ENCODE measurements at regions not wholly inside any gene's neighbourhood (a gene's known extent, or its start where the extent isn't known, plus 50 kb on each side); places are given as distances from the start of the nearest gene placed in this dataset.

GRCh38 chr1:243982447-243983018, 68.5 kb upstream of the ZBTB18 start:
- Histone ChIP-seq H3K23me2 (ENCODE audit: low read depth, low read length) (no peaks in the 10 kb centered on the region), H4K91ac (replicated peaks; ENCODE audit: insufficient read length, low read length) (no peak overlapping the region), H3K18ac (ENCODE audit: extremely low read depth, low read length) (no peak overlapping the region), H3K14ac (ENCODE audit: insufficient read length) (no peak overlapping the region), H3K4me2 (ENCODE audit: insufficient read depth in 1 of 2, low read depth in 2 of 2, low read length in 2 of 2) (no peak overlapping the region), H3K4me3 (ENCODE audit: extremely low read depth in 1 of 4, insufficient read depth in 2 of 4, low read depth in 3 of 4, low read length in 4 of 4) (no peak overlapping the region), H3K56ac (replicated peaks; ENCODE audit: insufficient read length, low read depth, low read length) (no peak overlapping the region), H4K20me1 (replicated peaks in 1 of 2; ENCODE audit: control insufficient read depth in 1 of 2, insufficient read depth in 2 of 2, low read length in 2 of 2) (no peaks in the 10 kb centered on the region), H2AFZ (ENCODE audit: low read length) (0 out of 2 replicates have a peak overlapping the region, but pooled peaks have one; percentile 43), H3K9me3 (ENCODE audit: insufficient read depth in 2 of 2, low read depth in 1 of 2, low read length in 1 of 2) (no peaks in the 10 kb centered on the region), H3K9ac (replicated peaks in 1 of 4; ENCODE audit: extremely low read depth in 1 of 4, low read depth in 3 of 4, low read length in 3 of 4) (no peak overlapping the region), H3K79me2 (ENCODE audit: control insufficient read depth in 1 of 2, insufficient read depth in 2 of 2, low read length in 2 of 2) (no peaks in the 10 kb centered on the region), H3K79me1 (ENCODE audit: low read depth, low read length) (no peaks in the 10 kb centered on the region), H3K27ac (ENCODE audit: low read depth, low read length) (no peak overlapping the region), H4K8ac (ENCODE audit: extremely low read depth, insufficient read depth, low read length) (no peak overlapping the region), H2AK5ac (ENCODE audit: low read depth, low read length) (no peak overlapping the region), H2BK5ac (ENCODE audit: low read depth, low read length) (no peak overlapping the region), H2BK120ac (replicated peaks; ENCODE audit: low read depth, low read length) (no peak overlapping the region), H2BK12ac (ENCODE audit: low read depth, low read length) (peak overlapping the region; percentile 55; the same call in 1 of the 2 replicates), H2BK15ac (ENCODE audit: low read length) (no peak overlapping the region), H3K4ac (replicated peaks; ENCODE audit: insufficient read length, low read depth, low read length) (no peak overlapping the region), H3K27me3 (replicated peaks in 1 of 4; ENCODE audit: control insufficient read depth in 3 of 4, extremely low read depth in 1 of 4, insufficient read depth in 3 of 4, low read length in 3 of 4) (no peaks in the 10 kb centered on the region), H3K4me1 (replicated peaks in 1 of 4; ENCODE audit: control insufficient read depth in 3 of 4, insufficient read depth in 4 of 4, low read length in 3 of 4) (no peaks in the 10 kb centered on the region), H3K36me3 (ENCODE audit: control insufficient read depth in 2 of 4, insufficient read depth in 4 of 4, low read length in 3 of 4) (no peaks in the 10 kb centered on the region), H2BK20ac (ENCODE audit: low read length) (no peak overlapping the region), H3K23ac (ENCODE audit: insufficient read length) (no peak overlapping the region), H4K5ac (ENCODE audit: insufficient read length, low read depth, low read length) (no peak overlapping the region)
- POLR2A ChIA-PET (ENCODE audit: partially characterized antibody): no interaction called here
- FAIRE-seq (no peak), DNase-seq (ENCODE audit: low read depth in 1 of 2, low spot score in 2 of 2) (peak; percentile 27 to 49)
- CTCF ChIA-PET (ENCODE audit: partially characterized antibody): interaction anchor here (0.8 to 1.9 kb wide), 3 partner anchors 10 to 182 kb away, joined by 3 to 7 read pairs (median 4); no protein-coding TSS in a partner anchor
- 60% methylated on average over 7 of the region's 7 CpGs; no CpG with 5 or more reads in 1 of the 2 experiments for WGBS, 2 experiments (ENCODE audit: extremely low coverage in 1 of 2, insufficient coverage in 1 of 2, insufficient read length in 1 of 2, insufficient replicate concordance in 2 of 2, low coverage in 1 of 2, low lambda C conversion rate in 2 of 2, missing lambda C conversion rate in 1 of 2)
- no peak for TF ChIP-seq SIX5 (IDR thresholded peaks at IDR 0.05; ENCODE audit: low read depth, low read length)
- no peak for TF ChIP-seq JUND (IDR thresholded peaks at IDR 0.05; ENCODE audit: low read length)
- peak; percentile 25 to 67 (median 58) for TF ChIP-seq CTCF (IDR thresholded peaks at IDR 0.05; ENCODE audit: control extremely low read depth in 1 of 3, insufficient read depth in 1 of 3, low read depth in 1 of 3, low read length in 3 of 3)
- TF ChIP-seq ASH2L (IDR thresholded peaks at IDR 0.05; ENCODE audit: low read length): no peak
- no peak for TF ChIP-seq GTF2F1 (IDR thresholded peaks at IDR 0.05; ENCODE audit: borderline replicate concordance, low read depth, low read length)
- no peak for TF ChIP-seq POU5F1 (IDR thresholded peaks at IDR 0.05; ENCODE audit: low read depth, low read length)
- TF ChIP-seq EGR1 (IDR thresholded peaks at IDR 0.05; ENCODE audit: borderline replicate concordance, low read depth, low read length): no peak
- no peak for TF ChIP-seq NRF1 (IDR thresholded peaks at IDR 0.05; ENCODE audit: low read depth, low read length)
- no peak for TF ChIP-seq SIN3A (conservative IDR thresholded peaks at IDR 0.05 in 1 of 2, IDR thresholded peaks at IDR 0.05 in 1 of 2; ENCODE audit: low read depth in 1 of 2, low read length in 2 of 2)
- no peak for TF ChIP-seq KDM1A (IDR thresholded peaks at IDR 0.05; ENCODE audit: borderline replicate concordance, low read length)
- TF ChIP-seq SRF (IDR thresholded peaks at IDR 0.05; ENCODE audit: low read depth, low read length): no peak

Measured in H1 (cell line).